Natural killer cell (primary cell): ENCODE measurements at regions not wholly inside any gene's neighbourhood (a gene's known extent, or its start where the extent isn't known, plus 50 kb on each side); places are given as distances from the start of the nearest gene placed in this dataset.

Experiments
- ATAC-seq, 3 donors: fragments of 150-1000 bp in 2 of 3; fragments of 200-7000 bp in 1 of 3; cut with Tn5 transposase; 1 replicate in 1 of 3; 2 replicates in 2 of 3; pipeline ENCODE4 v1.10.0; 2021; ENCODE audit warnings: mild to moderate bottlenecking in 2 of 3, moderate library complexity in 2 of 3
- DNase-seq, 2 donors: peaks; one replicate each; pipeline versions ENCODE4 v3.0.0 to v3.0.0-alpha.2; 2013 to 2021; ENCODE audit warnings: mixed read lengths in 1 of 2
- H3K27ac ChIP-seq: one replicate; pipeline ENCODE4 v1.5.1; 2013; ENCODE audit warnings: mild to moderate bottlenecking, low read length
- H3K27me3 ChIP-seq: one replicate; pipeline ENCODE4 v1.6.1; 2013; ENCODE audit warnings: low read length; ENCODE audit not compliant: control insufficient read depth, insufficient read depth
- H3K36me3 ChIP-seq: one replicate; pipeline ENCODE4 v1.6.1; 2013; ENCODE audit warnings: low read length; ENCODE audit not compliant: control insufficient read depth, insufficient read depth
- H3K4me1 ChIP-seq: one replicate; pipeline ENCODE4 v1.6.1; 2013; ENCODE audit warnings: low read length; ENCODE audit not compliant: control insufficient read depth, insufficient read depth
- H3K4me3 ChIP-seq: one replicate; pipeline ENCODE4 v1.5.1; 2013; ENCODE audit warnings: low read length
- H3K9me3 ChIP-seq: one replicate; pipeline ENCODE4 v1.6.1; 2013; ENCODE audit warnings: low read length; ENCODE audit not compliant: control insufficient read depth, insufficient read depth
- H3K27ac Mint-ChIP-seq, 2 donors: one replicate each; pipeline ENCODE4 v1.8.0; 2022; ENCODE audit warnings: mild to moderate bottlenecking in 2 of 2, mixed read lengths in 2 of 2, moderate library complexity in 1 of 2
- H3K27me3 Mint-ChIP-seq, 2 donors: one replicate each; pipeline ENCODE4 v1.8.0; 2022; ENCODE audit warnings: low read depth in 2 of 2, mixed read lengths in 2 of 2
- H3K36me3 Mint-ChIP-seq: one replicate; pipeline ENCODE4 v1.8.0; 2022; ENCODE audit warnings: mixed read lengths
- H3K4me1 Mint-ChIP-seq, 2 donors: one replicate each; pipeline ENCODE4 v1.8.0; 2022; ENCODE audit warnings: mixed read lengths in 2 of 2
- H3K4me3 Mint-ChIP-seq: one replicate; pipeline ENCODE4 v1.8.0; 2022; ENCODE audit warnings: mild to moderate bottlenecking, moderate library complexity, mixed read lengths
- H3K9me3 Mint-ChIP-seq, 2 donors: one replicate each; pipeline ENCODE4 v1.8.0; 2022; ENCODE audit warnings: mixed read lengths in 2 of 2
- CTCF ChIP-seq: fragments of 200-600 bp; IDR thresholded peaks from one replicate; pipeline ENCODE4 v1.8.0; 2022; ENCODE audit warnings: antibody characterized with exemption
- WGBS: methylation state at CpG from one replicate; pipeline ENCODE4 v1.1.7; 2013; ENCODE audit warnings: missing lambda C conversion rate; ENCODE audit not compliant: insufficient coverage; 5-methylcytosine and 5-hydroxymethylcytosine counted together
- intact Hi-C: fragments of 100-400 bp; cut with micrococcal nuclease; formaldehyde crosslinking; loops from one replicate; pipeline ENCODE4 v1.14.2; 2022

GRCh38 chr16:26770547-26770946 lies 296.2 kb upstream of the C16orf82 start:
- H3K9me3 ChIP-seq = no peaks in the 10 kb centered on the region
- H3K27me3 ChIP-seq = no peaks in the 10 kb centered on the region
- no peaks in the 10 kb centered on the region for H3K36me3 ChIP-seq
- Mint-ChIP-seq H3K9me3 (no peaks in the 10 kb centered on the region), H3K36me3 (no peaks in the 10 kb centered on the region), H3K27me3 (peaks cover 10 to 30% of the 10 kb centered on the region in 2 donors), H3K27ac (no peak overlapping the region), H3K4me3 (no peak overlapping the region), H3K4me1 (no peaks in the 10 kb centered on the region)
- intact Hi-C loops = no loop called here
- H3K4me3 ChIP-seq = no peak overlapping the region
- H3K4me1 ChIP-seq = no peaks in the 10 kb centered on the region
- no peak overlapping the region for H3K27ac ChIP-seq
- DNase-seq = no peak
- no peak for ATAC-seq
- no peak for TF ChIP-seq CTCF

GRCh38 chr16:26772503-26772902 lies 294.2 kb upstream of the C16orf82 start:
- no peak overlapping the region for H3K4me3 Mint-ChIP-seq
- no CpG with 5 or more reads among the region's 2 CpGs for WGBS
- H3K27ac Mint-ChIP-seq = no peak overlapping the region
- DNase-seq (no peak), ATAC-seq (no peak)
- H3K36me3 Mint-ChIP-seq = no peaks in the 10 kb centered on the region
- no peaks in the 10 kb centered on the region for H3K4me1 Mint-ChIP-seq
- Histone ChIP-seq H3K4me1 (no peaks in the 10 kb centered on the region), H3K27me3 (no peaks in the 10 kb centered on the region), H3K27ac (no peak overlapping the region), H3K4me3 (no peak overlapping the region), H3K9me3 (no peaks in the 10 kb centered on the region), H3K36me3 (no peaks in the 10 kb centered on the region)
- H3K9me3 Mint-ChIP-seq = no peaks in the 10 kb centered on the region
- H3K27me3 Mint-ChIP-seq = peaks cover 11 to 27% of the 10 kb centered on the region in 2 donors
- intact Hi-C loops = no loop called here
- TF ChIP-seq CTCF = no peak

- TF ChIP-seq CTCF = no peak
- H3K27ac Mint-ChIP-seq = no peak overlapping the region
These were observed 288.9 kb upstream of the C16orf82 start for GRCh38 chr16:26777821-26778220.

GRCh38 chr16:26787924-26788323 lies 278.8 kb upstream of the C16orf82 start:
- Histone ChIP-seq H3K36me3 (no peaks in the 10 kb centered on the region), H3K9me3 (no peaks in the 10 kb centered on the region), H3K27ac (no peak overlapping the region), H3K27me3 (peaks cover 2% of the 10 kb centered on the region), H3K4me1 (no peaks in the 10 kb centered on the region), H3K4me3 (no peak overlapping the region)
- peaks cover 14 to 17% of the 10 kb centered on the region in 2 donors for H3K27me3 Mint-ChIP-seq
- no peak overlapping the region for H3K27ac Mint-ChIP-seq
- H3K9me3 Mint-ChIP-seq = no peaks in the 10 kb centered on the region
- no peaks in the 10 kb centered on the region for H3K36me3 Mint-ChIP-seq
- 81% methylated on average over 3 of the region's 4 CpGs for WGBS
- DNase-seq (no peak), ATAC-seq (no peak)
- no peaks in the 10 kb centered on the region for H3K4me1 Mint-ChIP-seq
- no peak for TF ChIP-seq CTCF
- no peak overlapping the region for H3K4me3 Mint-ChIP-seq
- intact Hi-C loops = no loop called here

More at GRCh38 chr16:26777821-26778220, 288.9 kb upstream of the C16orf82 start:
- H3K9me3 ChIP-seq = no peaks in the 10 kb centered on the region
- Mint-ChIP-seq H3K27me3 (peaks cover 11 to 18% of the 10 kb centered on the region in 2 donors), H3K4me3 (no peak overlapping the region), H3K36me3 (no peaks in the 10 kb centered on the region), H3K4me1 (no peaks in the 10 kb centered on the region), H3K9me3 (no peaks in the 10 kb centered on the region)
- ATAC-seq (no peak), DNase-seq (no peak)
- no peaks in the 10 kb centered on the region for H3K36me3 ChIP-seq
- H3K27me3 ChIP-seq = no peaks in the 10 kb centered on the region
- no peak overlapping the region for H3K4me3 ChIP-seq
- H3K27ac ChIP-seq = no peak overlapping the region
- intact Hi-C loops = no loop called here
- WGBS = 92% methylated on average over 4 of the region's 4 CpGs
- H3K4me1 ChIP-seq = no peaks in the 10 kb centered on the region
